Fibroblast of mammary gland (primary cell): ENCODE measurements at regions not wholly inside any gene's neighbourhood (a gene's known extent, or its start where the extent isn't known, plus 50 kb on each side); places are given as distances from the start of the nearest gene placed in this dataset.

Experiments used
- DNase-seq: peaks from one replicate; pipeline ENCODE4 v3.0.0-alpha.2; 2010; ENCODE audit warnings: low read depth
- H3K4me3 ChIP-seq: 2 replicates; pipeline ENCODE4 v1.5.1; 2011; ENCODE audit warnings: low read depth, mild to moderate bottlenecking, low read length, moderate library complexity; ENCODE audit not compliant: control insufficient read depth
- TF ChIP-seq, protein P1 (sequence below): conservative IDR thresholded peaks from 2 replicates; pipeline ENCODE4 v1.5.1; 2011; ENCODE audit warnings: low read depth, low read length, inconsistent platforms; ENCODE audit not compliant: control insufficient read depth, insufficient read depth

DNA sequence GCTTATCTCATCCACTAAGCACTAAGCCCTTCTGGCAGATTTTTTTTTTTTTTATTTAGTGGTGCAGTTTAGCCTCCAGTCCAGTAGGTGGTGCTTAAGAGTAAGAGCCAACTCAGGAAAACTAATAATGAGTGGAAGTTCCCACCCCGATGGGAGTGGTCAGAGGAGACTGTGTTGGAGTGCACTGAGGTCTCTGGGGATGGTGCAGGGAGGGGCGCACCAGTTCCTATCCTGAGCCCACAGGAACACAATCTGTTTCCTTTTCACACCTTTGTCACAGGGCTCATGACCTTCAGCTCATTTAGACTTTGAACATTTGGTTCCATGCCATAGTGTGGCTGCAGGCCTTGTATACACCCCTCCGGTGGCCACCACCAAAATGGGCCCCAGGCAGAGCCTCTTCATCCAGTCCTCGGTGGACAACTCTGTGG is 367.4 kb downstream of the SPRY2 start:
- TF ChIP-seq, protein P1, sequence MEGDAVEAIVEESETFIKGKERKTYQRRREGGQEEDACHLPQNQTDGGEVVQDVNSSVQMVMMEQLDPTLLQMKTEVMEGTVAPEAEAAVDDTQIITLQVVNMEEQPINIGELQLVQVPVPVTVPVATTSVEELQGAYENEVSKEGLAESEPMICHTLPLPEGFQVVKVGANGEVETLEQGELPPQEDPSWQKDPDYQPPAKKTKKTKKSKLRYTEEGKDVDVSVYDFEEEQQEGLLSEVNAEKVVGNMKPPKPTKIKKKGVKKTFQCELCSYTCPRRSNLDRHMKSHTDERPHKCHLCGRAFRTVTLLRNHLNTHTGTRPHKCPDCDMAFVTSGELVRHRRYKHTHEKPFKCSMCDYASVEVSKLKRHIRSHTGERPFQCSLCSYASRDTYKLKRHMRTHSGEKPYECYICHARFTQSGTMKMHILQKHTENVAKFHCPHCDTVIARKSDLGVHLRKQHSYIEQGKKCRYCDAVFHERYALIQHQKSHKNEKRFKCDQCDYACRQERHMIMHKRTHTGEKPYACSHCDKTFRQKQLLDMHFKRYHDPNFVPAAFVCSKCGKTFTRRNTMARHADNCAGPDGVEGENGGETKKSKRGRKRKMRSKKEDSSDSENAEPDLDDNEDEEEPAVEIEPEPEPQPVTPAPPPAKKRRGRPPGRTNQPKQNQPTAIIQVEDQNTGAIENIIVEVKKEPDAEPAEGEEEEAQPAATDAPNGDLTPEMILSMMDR, result peak; percentile 49

DNA sequence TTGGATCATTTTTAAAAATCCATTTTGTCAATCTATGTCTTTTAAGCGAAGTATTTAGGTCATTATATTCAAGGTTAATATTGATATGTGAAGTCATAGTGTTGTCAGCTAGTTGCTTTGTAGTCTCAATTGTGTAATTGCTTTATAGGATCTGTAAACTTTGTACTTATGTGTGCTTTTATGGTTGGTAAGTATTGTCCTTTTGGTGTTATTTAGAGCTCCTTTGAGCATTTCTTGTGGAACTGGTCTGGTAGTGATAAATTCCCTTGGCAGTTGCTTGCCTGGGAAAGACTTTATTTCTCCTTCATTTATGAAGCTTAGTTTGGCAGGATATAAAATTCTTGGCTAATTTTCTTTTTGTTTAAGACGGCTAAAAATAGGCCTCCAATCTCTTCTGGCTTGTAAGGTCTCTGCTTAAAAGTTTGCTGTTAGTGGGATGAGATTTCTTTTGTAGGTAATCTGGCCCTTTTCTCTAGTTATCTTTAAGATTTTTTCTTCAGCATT is 368.8 kb downstream of the SPRY2 start:
- no peak for DNase-seq
- TF ChIP-seq, protein P1, result no peak
- H3K4me3 ChIP-seq, result no peak overlapping the region

More for the DNA sequence above, 367.4 kb downstream of the SPRY2 start:
- H3K4me3 ChIP-seq, result no peak overlapping the region
- peak; percentile 24 for DNase-seq

DNA sequence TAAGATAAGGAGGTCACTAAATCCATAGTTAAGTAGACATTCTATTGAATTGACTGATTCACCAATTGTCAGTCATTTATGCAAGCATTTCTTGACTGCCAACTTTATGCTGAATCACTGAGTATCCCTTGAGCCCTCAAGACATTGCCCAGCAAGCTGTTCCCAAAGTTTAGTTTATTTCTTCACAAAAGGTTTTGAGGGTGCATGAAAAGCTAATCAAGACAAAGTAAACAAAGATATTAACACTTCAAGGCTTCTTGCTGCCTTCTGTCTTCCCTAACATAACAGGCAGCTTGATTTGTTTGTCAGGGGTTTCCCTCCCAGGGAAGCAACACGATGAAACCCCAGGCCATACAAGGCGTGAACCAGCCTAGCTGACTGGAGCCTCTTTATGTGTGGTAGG is 374.4 kb downstream of the SPRY2 start:
- TF ChIP-seq, protein P1, result no peak
- peak; percentile 35 for DNase-seq
- no peak overlapping the region for H3K4me3 ChIP-seq

DNA sequence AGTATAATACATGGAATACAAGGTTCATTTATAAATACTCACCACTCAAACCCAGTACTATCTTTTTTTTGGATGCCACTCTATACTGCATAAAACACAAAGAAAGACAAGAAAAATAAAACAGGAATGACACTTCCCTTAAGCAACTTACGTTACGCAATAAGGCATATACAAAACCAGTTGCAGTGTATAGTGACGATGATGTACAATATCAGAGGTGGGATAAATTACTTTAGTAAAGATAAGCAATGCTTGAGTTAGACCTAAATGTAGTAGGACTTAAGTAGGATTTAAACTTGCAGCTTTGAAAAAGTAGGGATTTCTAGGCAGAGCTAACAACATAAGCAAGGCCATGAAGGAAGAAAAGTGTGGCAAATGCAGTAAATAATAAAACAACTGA is 374.9 kb downstream of the SPRY2 start:
- TF ChIP-seq, protein P1, result no peak
- H3K4me3 ChIP-seq, result no peak overlapping the region
- no peak for DNase-seq

DNA sequence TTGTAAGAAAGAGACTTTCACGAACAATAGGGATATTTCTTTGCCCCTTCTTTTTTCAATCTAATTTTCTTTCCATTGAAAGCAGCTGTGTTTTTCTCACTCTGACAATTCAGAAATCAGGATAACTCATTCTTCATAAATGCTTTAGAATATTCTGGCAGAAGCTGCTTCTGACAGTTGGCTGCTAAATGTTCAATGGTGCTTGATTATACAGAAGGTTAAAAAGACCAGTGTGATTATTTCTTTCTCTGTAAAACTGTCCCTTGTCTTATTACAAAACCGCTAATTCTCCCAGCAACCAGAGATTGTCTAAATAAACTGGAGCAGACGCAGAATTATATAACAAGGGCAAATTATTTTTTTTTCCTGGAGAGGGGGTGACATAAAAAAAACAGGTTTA is 394.4 kb downstream of the SPRY2 start:
- TF ChIP-seq, protein P1, result no peak
- H3K4me3 ChIP-seq, result no peak overlapping the region
- no peak for DNase-seq

DNA sequence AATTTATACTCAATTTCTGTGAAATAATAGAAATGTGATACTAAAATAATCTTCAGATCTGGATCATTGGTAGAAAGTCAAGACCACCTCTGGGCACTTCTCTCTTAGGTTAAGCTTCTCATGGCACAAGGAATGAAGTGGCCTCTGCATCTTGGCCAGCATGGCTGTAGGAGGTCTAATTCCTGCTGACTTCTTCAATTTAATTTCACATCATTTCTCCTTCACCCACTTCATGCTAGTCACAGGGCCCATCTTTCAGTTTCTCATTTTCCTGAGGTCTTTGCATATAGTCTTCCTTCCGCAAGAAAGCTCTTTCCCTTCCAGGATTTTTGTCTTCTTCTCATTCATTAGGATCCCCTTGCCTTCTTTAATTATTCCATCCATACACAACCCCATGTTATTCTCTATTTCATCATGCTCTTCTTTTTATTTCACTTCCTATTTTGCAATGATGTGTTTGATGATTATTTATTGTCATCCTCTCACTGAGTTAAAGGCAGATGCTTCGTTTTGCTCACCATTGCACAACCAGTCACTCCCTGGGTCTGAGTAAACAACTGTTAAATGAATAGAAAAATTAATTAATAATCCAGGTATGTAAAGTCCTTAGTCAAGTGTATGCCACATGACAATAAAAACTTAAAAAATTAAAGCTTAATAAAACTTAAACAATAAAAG is 397.4 kb downstream of the SPRY2 start:
- TF ChIP-seq, protein P1, result no peak
- no peak overlapping the region for H3K4me3 ChIP-seq
- peak; percentile 60 for DNase-seq
